HEK293 (cell line): ENCODE measurements at regions not wholly inside any gene's neighbourhood (a gene's known extent, or its start where the extent isn't known, plus 50 kb on each side); places are given as distances from the start of the nearest gene placed in this dataset.

Source experiments
- CTCF ChIP-seq: fragments of 450-650 bp; formaldehyde crosslinking; IDR thresholded peaks from 2 replicates; pipeline ENCODE4 v1.5.1; 2016; ENCODE audit warnings: missing biosample characterization, missing genetic modification characterization
- HOXC10 ChIP-seq: sonication (generic); formaldehyde crosslinking; IDR thresholded peaks from 2 replicates; pipeline ENCODE4 v1.8.1; 2023; ENCODE audit warnings: mild to moderate bottlenecking, missing genetic modification reagents
- KLF9 ChIP-seq: fragments of 450-650 bp; formaldehyde crosslinking; IDR thresholded peaks from 2 replicates; pipeline ENCODE4 v1.5.1; 2016; ENCODE audit warnings: missing biosample characterization, missing genetic modification characterization, low read depth
- PRDM1 ChIP-seq: fragments of 450-650 bp; formaldehyde crosslinking; IDR thresholded peaks from 2 replicates; pipeline ENCODE4; 2016; ENCODE audit warnings: missing biosample characterization, missing genetic modification characterization
- TRIM28 ChIP-seq: IDR thresholded peaks from 2 replicates; pipeline ENCODE4 v1.6.1; 2011; ENCODE audit warnings: low read length, control low read depth, borderline replicate concordance
- YY1 ChIP-seq: fragments of 450-650 bp; formaldehyde crosslinking; IDR thresholded peaks from 2 replicates; pipeline ENCODE4 v1.5.1; 2018; ENCODE audit warnings: missing biosample characterization, missing genetic modification characterization
- ZBTB11 ChIP-seq: fragments of 450-650 bp; formaldehyde crosslinking; conservative IDR thresholded peaks from 2 replicates; pipeline ENCODE4 v1.5.1; 2016; ENCODE audit warnings: low read depth, missing biosample characterization, missing genetic modification characterization
- ZBTB26 ChIP-seq: fragments of 450-650 bp; formaldehyde crosslinking; optimal IDR thresholded peaks from 2 replicates; pipeline ENCODE3; 2016; ENCODE audit warnings: missing biosample characterization, mild to moderate bottlenecking, missing genetic modification characterization
- ZNF292 ChIP-seq: fragments of 450-650 bp; formaldehyde crosslinking; IDR thresholded peaks from 2 replicates; pipeline ENCODE4 v1.5.1; 2016; ENCODE audit warnings: low read depth, missing biosample characterization, missing genetic modification characterization, borderline replicate concordance
- TF ChIP-seq, protein P1 (sequence below): fragments of 450-650 bp; formaldehyde crosslinking; IDR thresholded peaks from 2 replicates; pipeline ENCODE4 v1.5.1; 2016; ENCODE audit warnings: missing biosample characterization, missing genetic modification characterization

GRCh38 chr1:108066808-108067207, 101.8 kb upstream of the VAV3 start:
- TF ChIP-seq ZBTB11 (tag by site-specific recombination) (no peak), CTCF (no peak), TRIM28 (no peak), YY1 (tag by site-specific recombination) (no peak), ZNF292 (tag by site-specific recombination) (no peak), PRDM1 (no peak), HOXC10 (CRISPR knock-in tag) (no peak), KLF9 (tag by site-specific recombination) (no peak), ZBTB26 (no peak)
- TF ChIP-seq, protein P1, sequence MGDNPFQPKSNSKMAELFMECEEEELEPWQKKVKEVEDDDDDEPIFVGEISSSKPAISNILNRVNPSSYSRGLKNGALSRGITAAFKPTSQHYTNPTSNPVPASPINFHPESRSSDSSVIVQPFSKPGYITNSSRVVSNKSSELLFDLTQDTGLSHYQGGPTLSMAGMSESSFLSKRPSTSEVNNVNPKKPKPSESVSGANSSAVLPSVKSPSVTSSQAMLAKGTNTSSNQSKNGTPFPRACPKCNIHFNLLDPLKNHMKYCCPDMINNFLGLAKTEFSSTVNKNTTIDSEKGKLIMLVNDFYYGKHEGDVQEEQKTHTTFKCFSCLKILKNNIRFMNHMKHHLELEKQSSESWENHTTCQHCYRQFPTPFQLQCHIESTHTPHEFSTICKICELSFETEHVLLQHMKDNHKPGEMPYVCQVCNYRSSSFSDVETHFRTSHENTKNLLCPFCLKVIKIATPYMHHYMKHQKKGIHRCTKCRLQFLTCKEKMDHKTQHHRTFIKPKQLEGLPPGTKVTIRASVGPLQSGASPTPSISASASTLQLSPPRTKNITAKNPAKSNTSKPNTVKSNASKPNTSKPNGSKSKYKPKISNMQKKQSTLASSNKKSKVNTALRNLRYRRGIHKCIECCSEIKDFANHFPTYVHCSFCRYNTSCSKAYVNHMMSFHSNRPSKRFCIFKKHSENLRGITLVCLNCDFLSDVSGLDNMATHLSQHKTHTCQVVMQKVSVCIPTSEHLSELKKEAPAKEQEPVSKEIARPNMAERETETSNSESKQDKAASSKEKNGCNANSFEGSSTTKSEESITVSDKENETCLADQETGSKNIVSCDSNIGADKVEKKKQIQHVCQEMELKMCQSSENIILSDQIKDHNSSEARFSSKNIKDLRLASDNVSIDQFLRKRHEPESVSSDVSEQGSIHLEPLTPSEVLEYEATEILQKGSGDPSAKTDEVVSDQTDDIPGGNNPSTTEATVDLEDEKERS (tag by site-specific recombination) = no peak
